ENCODE measurements at regions not wholly inside any gene's neighbourhood (a gene's known extent, or its start where the extent isn't known, plus 50 kb on each side); places are given as distances from the start of the nearest gene placed in this dataset.

DNA sequence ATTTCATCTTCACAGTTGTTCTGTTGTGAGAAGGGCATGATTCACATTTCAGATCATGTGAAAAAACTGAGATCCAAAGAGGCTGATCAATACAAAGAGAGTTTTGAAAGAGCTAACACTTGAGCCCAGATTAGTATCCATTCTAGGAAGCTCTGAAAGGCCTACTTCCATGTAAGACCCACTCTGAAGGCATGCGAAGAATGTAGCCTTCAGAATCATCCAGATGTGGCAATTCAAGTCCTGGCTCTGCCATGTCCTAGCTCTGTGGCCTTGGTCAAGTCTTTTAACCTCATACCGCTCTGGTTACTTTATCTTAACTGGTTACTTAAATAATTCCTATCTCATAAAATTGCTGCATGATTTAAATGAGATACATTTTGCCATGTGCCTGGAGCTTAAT, 111.1 kb downstream of the FZD1 start:
- H3K36me3 ChIP-seq (ENCODE audit: control insufficient read depth, insufficient read depth, low read length): no peaks in the 10 kb centered on the region
- no peak for ATAC-seq
- no peak for DNase-seq (ENCODE audit: low read depth, low spot score)
- no TSS peak for BruUV-seq (replicated peaks)
- intact Hi-C loops (cut with micrococcal nuclease; ENCODE audit: unreplicated experiment) (no loop called here), in situ Hi-C loops (cut with HindIII; ENCODE audit: low pct_unique_long_range_greater_than_20kb, low sequenced_read_pairs) (no loop called here)
- no peak overlapping the region for H3K4me3 ChIP-seq (ENCODE audit: low read depth in 2 of 2, low read length in 2 of 2)
- no peaks in the 10 kb centered on the region for H3K9me3 ChIP-seq (ENCODE audit: control insufficient read depth, insufficient read depth, low read depth, low read length)
- ChIA-PET POLR2A (no interaction called here), CTCF (no interaction called here)
- H3K27me3 ChIP-seq (ENCODE audit: control insufficient read depth, insufficient read depth, low read length): no peaks in the 10 kb centered on the region
- no peak for TF ChIP-seq POLR2AphosphoS5 (IDR thresholded peaks at IDR 0.05; ENCODE audit: low read depth, low read length)
- no peak for TF ChIP-seq CTCF (IDR thresholded peaks at IDR 0.05)
- no peak for TF ChIP-seq SIN3A (IDR thresholded peaks at IDR 0.05; ENCODE audit: borderline replicate concordance, insufficient read depth, low read depth, low read length)
- no peak for TF ChIP-seq TCF7L2 (IDR thresholded peaks at IDR 0.05; ENCODE audit: low read depth, low read length)
- TF ChIP-seq, protein P1, sequence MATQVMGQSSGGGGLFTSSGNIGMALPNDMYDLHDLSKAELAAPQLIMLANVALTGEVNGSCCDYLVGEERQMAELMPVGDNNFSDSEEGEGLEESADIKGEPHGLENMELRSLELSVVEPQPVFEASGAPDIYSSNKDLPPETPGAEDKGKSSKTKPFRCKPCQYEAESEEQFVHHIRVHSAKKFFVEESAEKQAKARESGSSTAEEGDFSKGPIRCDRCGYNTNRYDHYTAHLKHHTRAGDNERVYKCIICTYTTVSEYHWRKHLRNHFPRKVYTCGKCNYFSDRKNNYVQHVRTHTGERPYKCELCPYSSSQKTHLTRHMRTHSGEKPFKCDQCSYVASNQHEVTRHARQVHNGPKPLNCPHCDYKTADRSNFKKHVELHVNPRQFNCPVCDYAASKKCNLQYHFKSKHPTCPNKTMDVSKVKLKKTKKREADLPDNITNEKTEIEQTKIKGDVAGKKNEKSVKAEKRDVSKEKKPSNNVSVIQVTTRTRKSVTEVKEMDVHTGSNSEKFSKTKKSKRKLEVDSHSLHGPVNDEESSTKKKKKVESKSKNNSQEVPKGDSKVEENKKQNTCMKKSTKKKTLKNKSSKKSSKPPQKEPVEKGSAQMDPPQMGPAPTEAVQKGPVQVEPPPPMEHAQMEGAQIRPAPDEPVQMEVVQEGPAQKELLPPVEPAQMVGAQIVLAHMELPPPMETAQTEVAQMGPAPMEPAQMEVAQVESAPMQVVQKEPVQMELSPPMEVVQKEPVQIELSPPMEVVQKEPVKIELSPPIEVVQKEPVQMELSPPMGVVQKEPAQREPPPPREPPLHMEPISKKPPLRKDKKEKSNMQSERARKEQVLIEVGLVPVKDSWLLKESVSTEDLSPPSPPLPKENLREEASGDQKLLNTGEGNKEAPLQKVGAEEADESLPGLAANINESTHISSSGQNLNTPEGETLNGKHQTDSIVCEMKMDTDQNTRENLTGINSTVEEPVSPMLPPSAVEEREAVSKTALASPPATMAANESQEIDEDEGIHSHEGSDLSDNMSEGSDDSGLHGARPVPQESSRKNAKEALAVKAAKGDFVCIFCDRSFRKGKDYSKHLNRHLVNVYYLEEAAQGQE (IDR thresholded peaks at IDR 0.05; ENCODE audit: insufficient read depth in 1 of 2, low read depth in 2 of 2, low read length in 1 of 2): no peak
- H3K4me1 ChIP-seq (ENCODE audit: control insufficient read depth, insufficient read depth, low read length): no peaks in the 10 kb centered on the region
- no peak overlapping the region for H3K27ac ChIP-seq (ENCODE audit: low read length)

DNA sequence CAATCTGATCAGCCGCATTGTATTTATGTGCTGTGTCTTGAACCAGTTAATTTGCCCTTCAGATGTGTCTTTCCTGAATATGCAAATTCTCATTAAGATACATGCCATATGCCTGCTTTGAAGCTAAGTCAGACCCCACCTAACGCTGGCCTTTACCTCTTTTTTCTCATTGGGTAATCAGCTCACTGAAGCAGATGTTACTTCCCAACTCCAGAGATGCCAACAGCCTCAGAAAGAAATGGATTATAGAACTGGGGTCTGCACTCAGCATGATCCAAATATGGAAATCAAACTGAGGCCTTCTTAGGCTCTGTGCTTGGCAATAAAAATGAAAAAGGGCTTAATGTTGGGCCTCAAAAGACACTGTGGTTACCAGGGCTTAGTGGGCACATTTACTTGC, 113.9 kb downstream of the FZD1 start:
- no TSS peak for BruUV-seq (replicated peaks)
- Histone ChIP-seq H3K36me3 (ENCODE audit: control insufficient read depth, insufficient read depth, low read length) (no peaks in the 10 kb centered on the region), H3K4me1 (ENCODE audit: control insufficient read depth, insufficient read depth, low read length) (no peaks in the 10 kb centered on the region), H3K4me3 (ENCODE audit: low read depth in 2 of 2, low read length in 2 of 2) (no peak overlapping the region), H3K27me3 (ENCODE audit: control insufficient read depth, insufficient read depth, low read length) (no peaks in the 10 kb centered on the region), H3K27ac (ENCODE audit: low read length) (no peak overlapping the region), H3K9me3 (ENCODE audit: control insufficient read depth, insufficient read depth, low read depth, low read length) (no peaks in the 10 kb centered on the region)
- TF ChIP-seq SIN3A (IDR thresholded peaks at IDR 0.05; ENCODE audit: borderline replicate concordance, insufficient read depth, low read depth, low read length): no peak
- TF ChIP-seq TCF7L2 (IDR thresholded peaks at IDR 0.05; ENCODE audit: low read depth, low read length): no peak
- TF ChIP-seq, protein P1 (IDR thresholded peaks at IDR 0.05; ENCODE audit: insufficient read depth in 1 of 2, low read depth in 2 of 2, low read length in 1 of 2): no peak
- TF ChIP-seq POLR2AphosphoS5 (IDR thresholded peaks at IDR 0.05; ENCODE audit: low read depth, low read length): no peak
- TF ChIP-seq CTCF (IDR thresholded peaks at IDR 0.05): no peak
- ATAC-seq (no peak), DNase-seq (ENCODE audit: low read depth, low spot score) (no peak)
- CTCF ChIA-PET: no interaction called here
- in situ Hi-C loops (cut with HindIII; ENCODE audit: low pct_unique_long_range_greater_than_20kb, low sequenced_read_pairs): no loop called here
- POLR2A ChIA-PET: no interaction called here
- intact Hi-C loops (cut with micrococcal nuclease; ENCODE audit: unreplicated experiment): no loop called here

Measured in Panc1 (cell line).